B cell (primary cell): ENCODE measurements at regions not wholly inside any gene's neighbourhood (a gene's known extent, or its start where the extent isn't known, plus 50 kb on each side); places are given as distances from the start of the nearest gene placed in this dataset.

Experiments
- ATAC-seq: fragments of 200-7000 bp; cut with Tn5 transposase; one replicate; pipeline ENCODE4 v1.10.0; 2021; ENCODE audit warnings: low read depth, mild to moderate bottlenecking, moderate number of reproducible peaks, moderate library complexity
- CTCF ChIA-PET: fragments of 350-600 bp; sonication (Branson Sonifier 250); formaldehyde crosslinking; loops from one replicate; lab custom pipeline; 2021; ENCODE audit warnings: antibody characterized with exemption, inconsistent platforms; lab: Charles Lee
- POLR2A ChIA-PET: fragments of 350-600 bp; sonication (Branson Sonifier 250); formaldehyde crosslinking; loops from one replicate; lab custom pipeline; 2021; ENCODE audit warnings: antibody characterized with exemption; lab: Charles Lee
- DNase-seq: peaks from one replicate; pipeline ENCODE4 v3.0.0; 2013
- H2AFZ ChIP-seq: 2 replicates; pipeline ENCODE4 v1.6.1; 2012; ENCODE audit warnings: mild to moderate bottlenecking, low read depth, low read length; ENCODE audit not compliant: insufficient read depth, poor library complexity, severe bottlenecking
- H3K27ac ChIP-seq, 2 donors: 1 replicate in 1 of 2; 2 replicates in 1 of 2; pipeline ENCODE4 v1.5.1; 2012 to 2013; ENCODE audit warnings: low read length in 2 of 2, mild to moderate bottlenecking in 2 of 2, moderate library complexity in 1 of 2
- H3K27me3 ChIP-seq, 4 experiments: fragments of 200-600 bp in 1 of 4; sonication (generic) in 1 of 4; replicated peaks in 1 of 4; 1 replicate in 2 of 4; 2 replicates in 2 of 4; pipeline versions ENCODE4 v1.6.1 to v1.7.0; 2013 to 2016; ENCODE audit warnings: low read length in 3 of 4, mild to moderate bottlenecking in 2 of 4, mixed read lengths in 1 of 4, moderate library complexity in 1 of 4; ENCODE audit not compliant: insufficient read depth in 4 of 4, control insufficient read depth in 3 of 4; ENCODE audit errors: control extremely low read depth in 1 of 4
- H3K36me3 ChIP-seq, 2 experiments: replicated peaks in 1 of 2; 1 replicate in 1 of 2; 2 replicates in 1 of 2; pipeline versions ENCODE4 v1.6.1 to v1.7.1; 2013; ENCODE audit warnings: low read length in 1 of 2; ENCODE audit not compliant: insufficient read depth in 2 of 2, control insufficient read depth in 1 of 2; ENCODE audit errors: control extremely low read depth in 1 of 2, extremely low read depth in 1 of 2
- H3K4me1 ChIP-seq, 2 donors: fragments of 200-600 bp in 1 of 2; sonication (generic) in 1 of 2; 1 replicate in 1 of 2; 2 replicates in 1 of 2; pipeline versions ENCODE4 v1.5.1 to v1.6.1; 2013 to 2017; ENCODE audit warnings: low read length in 2 of 2; ENCODE audit not compliant: control insufficient read depth in 2 of 2, insufficient read depth in 2 of 2
- H3K4me2 ChIP-seq: replicated peaks from 2 replicates; pipeline ENCODE3; 2012; ENCODE audit warnings: mild to moderate bottlenecking, low read depth, low read length; ENCODE audit not compliant: poor library complexity, severe bottlenecking
- H3K4me3 ChIP-seq, 5 experiments: fragments of 200-600 bp in 1 of 5; sonication (generic) in 1 of 5; 1 replicate in 3 of 5; 2 replicates in 2 of 5; pipeline versions ENCODE4 v1.5.1 to v1.7.0; 2011 to 2016; ENCODE audit warnings: low read length in 4 of 5, mild to moderate bottlenecking in 4 of 5, low read depth in 2 of 5, control low read depth in 1 of 5, moderate library complexity in 1 of 5; ENCODE audit not compliant: insufficient read depth in 1 of 5; ENCODE audit errors: control extremely low read depth in 1 of 5, extremely low read depth in 1 of 5
- H3K79me2 ChIP-seq: fragments of 200-600 bp; sonication (generic); one replicate; pipeline ENCODE4 v1.6.0; 2016; ENCODE audit warnings: low read length; ENCODE audit not compliant: control insufficient read depth, insufficient read depth
- H3K9ac ChIP-seq: fragments of 200-600 bp; sonication (generic); 2 replicates; pipeline ENCODE4 v1.6.1; 2017; ENCODE audit warnings: mild to moderate bottlenecking, low read length, moderate library complexity
- H3K9me3 ChIP-seq, 3 donors: one replicate each; pipeline versions ENCODE4 v1.6.1 to v1.7.1; 2013; ENCODE audit warnings: low read length in 2 of 3; ENCODE audit not compliant: control insufficient read depth in 2 of 3, insufficient read depth in 1 of 3; ENCODE audit errors: control extremely low read depth in 1 of 3
- H4K20me1 ChIP-seq: 2 replicates; pipeline ENCODE4 v1.6.0; 2012; ENCODE audit warnings: mild to moderate bottlenecking, low read length; ENCODE audit not compliant: insufficient read depth, control insufficient read depth, poor library complexity, severe bottlenecking
- H3K27ac Mint-ChIP-seq: one replicate; pipeline ENCODE4 v1.8.0; 2021; ENCODE audit warnings: mixed read lengths
- H3K27me3 Mint-ChIP-seq: one replicate; pipeline ENCODE4 v1.8.0; 2021; ENCODE audit warnings: mixed read lengths
- H3K4me1 Mint-ChIP-seq: one replicate; pipeline ENCODE4 v1.8.0; 2021; ENCODE audit warnings: mixed read lengths
- H3K4me3 Mint-ChIP-seq: one replicate; pipeline ENCODE4 v1.8.0; 2021; ENCODE audit warnings: mixed read lengths
- H3K9me3 Mint-ChIP-seq: one replicate; pipeline ENCODE4 v1.8.0; 2022; ENCODE audit warnings: mixed read lengths; ENCODE audit not compliant: insufficient read depth
- CTCF ChIP-seq: fragments of 200-600 bp; IDR thresholded peaks from one replicate; pipeline ENCODE4 v1.8.0; 2022; ENCODE audit warnings: antibody characterized with exemption, mild to moderate bottlenecking
- EZH2 ChIP-seq: IDR thresholded peaks from 2 replicates; pipeline ENCODE4 v1.6.1; 2012; ENCODE audit warnings: borderline replicate concordance, low read depth, mild to moderate bottlenecking, moderate library complexity, low read length; ENCODE audit not compliant: insufficient read depth, poor library complexity, severe bottlenecking
- WGBS: methylation state at CpG from one replicate; pipeline ENCODE4 v1.1.5; 2013; ENCODE audit warnings: missing lambda C conversion rate; ENCODE audit not compliant: insufficient coverage; 5-methylcytosine and 5-hydroxymethylcytosine counted together
- intact Hi-C: fragments of 100-400 bp; cut with micrococcal nuclease; formaldehyde crosslinking; loops from one replicate; pipeline ENCODE4 v1.10.0; 2022

DNA sequence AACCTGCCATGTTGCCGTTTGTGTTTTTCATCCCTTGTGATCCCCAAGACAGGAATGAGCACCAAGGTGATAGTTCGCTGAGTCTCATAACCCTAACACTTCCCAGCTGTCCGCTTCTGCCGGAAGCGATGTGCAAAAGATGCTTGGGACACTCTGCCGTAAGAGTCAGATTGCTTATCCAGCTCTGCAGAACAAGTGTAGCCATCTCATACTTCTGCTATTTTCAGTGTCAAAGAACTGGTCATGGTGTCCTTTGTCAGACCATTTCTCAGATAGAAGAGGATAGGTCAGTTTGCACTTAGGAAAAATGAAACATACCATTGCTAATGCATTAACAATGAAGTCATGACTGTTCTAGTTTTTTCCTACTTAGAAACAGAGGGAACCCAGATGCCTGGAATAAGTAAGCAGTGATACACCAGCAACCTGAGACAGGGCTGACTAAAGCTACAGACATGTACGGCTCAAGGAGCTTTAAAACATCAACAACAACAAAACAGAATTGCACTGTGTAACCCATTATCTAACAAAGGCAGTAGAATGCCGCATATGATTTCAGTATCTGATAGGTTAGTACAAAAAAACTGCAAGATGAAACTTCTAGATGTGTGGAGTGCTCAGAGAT is 134.0 kb upstream of the IL12A start:
- Mint-ChIP-seq H3K9me3 (no peaks in the 10 kb centered on the region), H3K4me3 (no peak overlapping the region), H3K4me1 (peaks cover 16% of the 10 kb centered on the region), H3K27ac (no peak overlapping the region), H3K27me3 (peaks cover 22% of the 10 kb centered on the region)
- no peak overlapping the region for H3K4me3 ChIP-seq
- H3K4me1 ChIP-seq, result peaks cover 16 to 18% of the 10 kb centered on the region in 2 donors
- H2AFZ ChIP-seq, result no peak overlapping the region
- ChIA-PET CTCF (no interaction called here), POLR2A (no interaction called here)
- no peak overlapping the region for H3K4me2 ChIP-seq
- intact Hi-C loops, result no loop called here
- no peak for DNase-seq
- no peak overlapping the region for H3K27ac ChIP-seq
- H3K79me2 ChIP-seq, result no peaks in the 10 kb centered on the region
- WGBS, result 96% methylated on average over 2 of the region's 8 CpGs
- peaks cover 2 to 5% (median 3%) of the 10 kb centered on the region in 3 donors for H3K9me3 ChIP-seq
- no peak overlapping the region for H3K9ac ChIP-seq
- H3K27me3 ChIP-seq, result peaks cover 0 to 11% (median 0%) of the 10 kb centered on the region in 4 experiments
- no peak for ATAC-seq
- H4K20me1 ChIP-seq, result no peaks in the 10 kb centered on the region
- H3K36me3 ChIP-seq, result no peaks in the 10 kb centered on the region
- no peak for TF ChIP-seq CTCF
- TF ChIP-seq EZH2, result no peak

GRCh38 chr3:159855599-159856346 is 132.9 kb upstream of the IL12A start:
- intact Hi-C loops, result no loop called here
- Histone ChIP-seq H4K20me1 (no peaks in the 10 kb centered on the region), H3K4me1 (peaks cover 16 to 23% of the 10 kb centered on the region in 2 donors), H3K4me3 (no peak overlapping the region), H2AFZ (no peak overlapping the region), H3K27me3 (peaks cover 0 to 11% (median 0%) of the 10 kb centered on the region in 4 experiments), H3K36me3 (no peaks in the 10 kb centered on the region), H3K4me2 (no peak overlapping the region), H3K27ac (no peak overlapping the region), H3K9ac (no peak overlapping the region), H3K9me3 (no peaks in the 10 kb centered on the region), H3K79me2 (no peaks in the 10 kb centered on the region)
- Mint-ChIP-seq H3K4me1 (peaks cover 24% of the 10 kb centered on the region), H3K27ac (no peak overlapping the region), H3K9me3 (no peaks in the 10 kb centered on the region), H3K27me3 (peaks cover 22% of the 10 kb centered on the region), H3K4me3 (no peak overlapping the region)
- WGBS, result 64% methylated on average over 3 of the region's 5 CpGs
- no peak for ATAC-seq
- TF ChIP-seq EZH2, result no peak
- no peak for TF ChIP-seq CTCF
- ChIA-PET POLR2A (no interaction called here), CTCF (no interaction called here)
- DNase-seq, result no peak
